ENCODE measurements at regions not wholly inside any gene's neighbourhood (a gene's known extent, or its start where the extent isn't known, plus 50 kb on each side); places are given as distances from the start of the nearest gene placed in this dataset.

DNA sequence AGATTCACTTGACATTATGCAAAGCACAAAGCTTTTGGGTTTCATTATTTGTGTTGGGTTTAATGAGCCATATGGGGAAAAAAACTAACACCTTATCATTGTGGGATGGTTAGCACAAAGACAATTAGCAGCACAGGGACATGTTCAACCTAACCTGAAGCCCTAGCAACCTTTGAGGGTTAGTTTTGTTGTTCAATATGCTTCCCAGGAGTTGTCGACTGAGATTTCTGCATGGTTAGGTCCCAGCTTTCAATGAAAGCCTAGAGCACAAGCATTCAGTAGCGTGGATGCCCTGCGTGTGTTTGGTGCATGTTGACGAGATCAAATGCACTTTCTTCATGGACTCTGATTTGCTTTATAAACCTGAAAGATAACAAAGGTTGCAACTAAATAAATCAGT lies 565.2 kb upstream of the TLE4 start:
- DNase-seq (ENCODE audit: low read depth in 2 of 2, low spot score in 1 of 2), result no peak

DNA sequence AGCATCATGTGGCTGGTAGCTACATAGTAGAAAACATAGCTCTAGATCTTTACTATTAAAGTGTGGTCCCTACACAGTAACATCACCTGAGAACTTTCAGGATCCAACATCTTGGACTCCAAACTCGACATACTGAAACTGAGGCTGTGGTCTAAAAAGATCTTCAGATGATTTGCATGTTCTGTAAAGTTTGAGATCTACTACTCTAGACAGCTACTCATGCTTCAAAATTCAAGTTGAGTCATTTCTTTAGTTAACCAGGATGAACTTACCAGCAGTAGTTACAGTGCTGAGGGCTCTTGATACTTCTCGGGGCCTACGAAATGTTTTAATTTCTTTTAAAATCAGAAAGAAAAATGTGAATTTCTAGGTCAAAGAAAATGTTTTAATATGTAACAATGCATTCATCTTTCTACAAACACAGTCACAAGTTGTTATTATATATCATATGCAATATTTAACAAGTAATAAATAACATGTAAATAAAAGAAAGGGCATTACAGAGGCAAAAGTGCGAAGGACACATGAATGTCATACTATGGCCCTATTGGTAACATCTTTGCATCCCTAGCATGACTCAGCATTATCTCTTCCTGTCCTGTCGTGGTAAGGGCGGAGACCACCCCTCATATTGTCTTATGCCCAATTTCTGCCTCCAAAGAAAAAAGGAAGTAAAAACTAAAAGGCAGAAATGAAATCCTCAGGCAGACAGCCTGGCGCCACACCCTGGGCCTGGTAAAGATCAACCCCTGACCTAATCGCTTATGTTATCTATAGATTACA lies 563.9 kb upstream of the TLE4 start:
- no peak for DNase-seq (ENCODE audit: low read depth in 2 of 2, low spot score in 1 of 2)

DNA sequence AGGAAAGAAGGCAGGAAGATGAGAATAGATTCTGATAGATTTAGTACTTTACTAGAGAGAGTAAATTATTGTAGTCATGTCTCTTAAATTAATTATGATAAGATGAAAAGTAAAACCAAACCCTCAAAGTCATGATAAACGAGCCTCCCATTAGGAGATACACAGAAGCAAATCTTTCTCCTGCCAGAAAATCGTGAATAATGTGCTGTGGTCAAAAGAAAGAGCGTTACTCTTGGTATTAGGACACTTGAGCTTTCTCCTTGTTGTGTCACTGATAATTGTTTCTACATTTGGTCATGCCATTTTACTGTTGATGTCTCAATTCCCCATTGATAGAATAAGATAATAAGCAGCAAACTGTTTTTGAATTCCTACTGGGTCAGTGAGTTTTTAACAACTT lies 562.8 kb upstream of the TLE4 start:
- no peak for DNase-seq (ENCODE audit: low read depth in 2 of 2, low spot score in 1 of 2)

DNA sequence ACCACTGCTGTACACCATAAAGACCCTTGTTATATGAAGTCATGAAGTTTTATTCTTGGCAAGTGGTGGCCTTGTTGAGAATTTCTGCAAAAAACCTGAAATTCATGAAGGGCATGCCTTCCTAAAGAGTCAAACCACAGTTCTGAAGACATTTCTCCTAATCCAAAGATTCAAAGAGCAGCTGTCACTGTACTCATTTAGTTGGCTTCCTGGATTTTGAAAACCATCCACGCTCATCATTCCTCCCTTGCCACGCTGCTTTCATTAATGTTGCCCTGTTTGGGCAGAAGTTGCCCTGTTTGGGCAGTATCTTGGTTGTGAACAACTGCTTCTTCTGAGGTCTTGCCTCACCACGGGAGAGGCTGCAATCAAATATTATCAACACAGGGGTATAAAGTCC lies 560.3 kb upstream of the TLE4 start:
- no peak for DNase-seq (ENCODE audit: low read depth in 2 of 2, low spot score in 1 of 2)

DNA sequence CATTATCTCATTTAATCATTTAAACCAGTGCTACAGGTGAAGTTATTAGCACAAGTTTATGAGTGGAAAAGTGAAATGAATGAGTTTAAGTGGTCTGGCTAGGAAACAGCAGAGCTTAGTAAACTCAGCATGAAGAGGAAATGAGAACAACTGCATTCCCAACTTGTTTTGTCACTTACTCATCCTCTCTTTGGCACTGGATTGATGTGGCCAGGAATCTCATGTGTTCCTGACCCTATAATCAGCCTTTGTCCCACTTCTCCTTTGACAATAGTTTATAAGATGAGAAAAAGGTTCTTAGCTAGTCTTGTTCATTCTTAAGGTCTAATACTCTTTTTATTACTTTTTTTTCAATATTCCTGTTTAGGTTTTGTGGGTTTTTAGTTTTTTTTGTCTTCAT lies 559.2 kb upstream of the TLE4 start:
- DNase-seq (ENCODE audit: low read depth in 2 of 2, low spot score in 1 of 2), result no peak

DNA sequence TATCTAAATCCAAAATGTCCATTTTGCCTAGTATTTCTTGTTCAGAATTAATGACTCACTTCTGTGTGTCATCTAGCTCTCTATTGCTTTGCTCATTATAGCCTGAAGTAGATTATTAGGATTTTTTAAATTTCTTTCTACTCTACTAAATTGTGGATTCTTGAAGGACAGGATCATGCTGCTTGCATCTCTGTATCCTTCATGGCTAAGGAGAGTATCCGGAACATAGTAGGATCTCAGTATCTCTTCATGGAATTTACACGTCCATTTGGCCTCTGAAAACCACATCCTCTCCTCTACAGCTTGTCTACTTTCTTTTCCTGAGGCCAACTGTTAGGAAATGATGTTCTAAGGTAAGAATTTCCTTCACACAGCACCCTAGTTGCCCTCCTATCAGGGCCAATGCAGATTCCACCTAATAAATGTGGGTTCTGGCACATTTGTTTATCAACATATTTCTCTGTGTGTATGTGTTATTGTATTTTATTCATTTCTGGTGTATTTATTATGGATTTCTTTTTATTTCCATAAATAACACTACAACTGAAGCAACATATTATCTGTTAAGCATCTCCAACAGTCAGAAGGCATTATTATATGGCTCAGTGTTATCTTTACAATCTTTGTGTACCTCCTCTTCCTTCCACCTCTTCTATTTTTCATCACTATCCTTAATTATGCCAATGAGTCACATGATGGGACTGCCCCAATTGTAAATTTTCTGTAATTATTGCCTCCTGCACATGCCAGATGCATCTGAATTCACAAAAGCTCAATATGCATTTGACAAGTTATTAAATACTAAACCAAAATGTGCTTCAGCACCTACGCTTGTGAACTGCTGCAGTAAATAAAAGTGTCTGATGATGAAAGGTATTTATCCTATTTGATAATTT lies 557.8 kb upstream of the TLE4 start:
- no peak for DNase-seq (ENCODE audit: low read depth in 2 of 2, low spot score in 1 of 2)

DNA sequence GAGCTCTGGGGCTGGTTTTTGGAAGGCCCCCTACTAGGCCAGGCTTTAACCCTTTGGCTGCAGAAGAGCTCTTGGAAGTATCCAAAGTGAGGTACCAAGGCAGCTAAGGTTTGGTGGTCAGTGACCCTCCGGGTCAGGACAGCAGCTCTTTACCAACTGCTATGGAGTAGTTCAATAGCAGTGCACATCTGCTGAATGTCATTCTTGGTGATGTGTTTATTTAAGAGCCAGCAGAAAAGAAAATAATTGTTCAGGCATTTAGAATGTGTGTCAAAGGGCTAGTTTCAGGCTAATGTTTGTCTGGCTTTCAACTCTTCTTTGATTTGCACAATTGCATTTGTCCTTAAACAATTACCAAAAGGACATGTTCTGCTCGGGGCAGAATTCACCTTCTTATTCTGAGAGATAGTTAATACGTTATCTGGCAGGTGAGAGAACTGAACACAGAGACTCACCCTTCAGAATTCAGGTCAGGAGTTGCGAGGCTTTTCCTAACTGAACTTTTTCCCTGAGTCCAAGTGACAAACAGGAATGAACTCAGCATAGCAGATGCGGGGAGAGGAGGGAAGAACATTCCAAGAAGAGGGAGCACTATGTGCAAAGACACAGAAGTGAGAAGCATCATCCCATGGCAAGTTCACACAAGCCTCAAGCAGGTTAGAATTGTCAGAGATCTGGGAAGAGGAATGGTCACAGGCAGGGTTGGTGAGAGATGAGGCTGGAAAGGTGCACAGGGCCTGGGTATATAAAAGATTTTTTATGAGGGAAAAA lies 556.7 kb upstream of the TLE4 start:
- no peak for DNase-seq (ENCODE audit: low read depth in 2 of 2, low spot score in 1 of 2)

DNA sequence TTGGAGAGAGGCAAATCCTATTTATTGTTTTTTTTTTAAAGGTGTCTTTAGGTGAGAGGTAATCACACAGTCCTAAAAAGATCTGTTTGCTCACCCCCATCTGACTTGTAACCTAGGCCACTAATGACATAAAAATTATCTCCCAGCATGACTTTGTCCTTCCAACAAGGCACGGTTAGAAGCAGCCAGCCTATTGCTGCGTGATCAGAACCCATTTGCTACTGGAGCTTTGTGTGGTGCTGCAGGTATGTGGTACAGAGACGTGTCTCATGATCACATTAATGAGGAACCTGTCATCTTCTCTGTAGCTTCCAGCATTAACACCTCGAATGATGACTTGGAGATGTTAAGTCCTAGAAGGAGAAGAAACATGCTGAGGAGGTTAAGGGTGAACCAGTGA lies 555.8 kb upstream of the TLE4 start:
- DNase-seq (ENCODE audit: low read depth in 2 of 2, low spot score in 1 of 2), result no peak

DNA sequence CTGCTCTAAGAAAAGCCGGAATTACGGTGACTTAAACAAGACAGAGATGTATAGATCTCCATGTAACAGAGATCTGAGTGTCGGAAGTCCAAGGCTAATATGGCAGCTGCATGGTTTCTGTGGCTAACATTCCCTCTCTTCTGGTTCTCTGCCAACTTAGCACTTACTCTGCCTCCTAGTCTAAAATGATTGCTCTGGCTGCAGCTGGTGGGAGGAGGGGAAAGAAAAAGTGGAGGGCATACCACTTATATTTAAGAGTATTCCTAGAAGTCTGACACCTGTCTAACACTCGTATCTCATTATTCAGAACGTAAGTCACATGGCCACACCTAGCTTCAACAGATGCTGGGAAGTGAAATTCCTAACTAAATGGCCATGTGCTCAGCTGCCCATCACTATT lies 551.5 kb upstream of the TLE4 start:
- no peak for DNase-seq (ENCODE audit: low read depth in 2 of 2, low spot score in 1 of 2)

DNA sequence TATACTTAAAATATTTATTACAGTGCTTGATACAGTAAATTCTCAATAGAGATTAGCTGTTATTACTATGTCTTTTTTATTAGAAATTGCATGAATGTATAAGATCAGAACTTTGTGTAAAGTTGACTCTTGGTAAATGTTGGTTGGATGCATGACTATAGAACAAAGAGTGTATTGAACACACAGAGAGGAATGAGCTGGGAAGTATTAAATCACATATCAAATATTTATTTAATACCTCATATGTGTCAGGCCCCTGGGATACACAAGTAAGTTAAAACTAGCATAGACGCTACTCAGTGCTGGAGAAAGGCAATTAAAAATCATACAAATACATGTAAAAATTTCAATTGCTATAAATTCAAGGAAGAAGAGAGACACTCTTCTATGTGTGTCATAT lies 550.7 kb upstream of the TLE4 start:
- DNase-seq (ENCODE audit: low read depth in 2 of 2, low spot score in 1 of 2), result no peak

DNA sequence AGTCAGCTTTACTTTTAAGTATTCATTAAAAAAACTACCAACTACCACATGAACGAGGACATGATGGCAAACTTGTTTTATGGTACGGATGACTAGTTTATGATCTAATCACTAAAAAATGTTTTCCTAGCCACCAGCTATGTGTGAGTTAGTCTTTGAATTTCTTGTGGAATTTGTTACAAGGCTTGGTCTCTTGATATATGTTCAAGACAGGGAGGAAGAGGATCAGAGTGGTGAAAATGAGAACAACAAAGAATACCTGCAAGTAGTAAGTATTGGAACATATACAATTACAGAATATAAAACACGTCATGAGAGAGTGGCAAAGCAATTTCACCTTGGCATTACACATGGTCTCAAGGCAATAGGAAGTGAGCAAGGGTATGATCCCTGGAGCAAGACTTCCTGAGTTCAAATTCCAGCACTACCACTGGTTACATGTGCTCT lies 548.6 kb upstream of the TLE4 start:
- DNase-seq (ENCODE audit: low read depth in 2 of 2, low spot score in 1 of 2), result no peak

DNA sequence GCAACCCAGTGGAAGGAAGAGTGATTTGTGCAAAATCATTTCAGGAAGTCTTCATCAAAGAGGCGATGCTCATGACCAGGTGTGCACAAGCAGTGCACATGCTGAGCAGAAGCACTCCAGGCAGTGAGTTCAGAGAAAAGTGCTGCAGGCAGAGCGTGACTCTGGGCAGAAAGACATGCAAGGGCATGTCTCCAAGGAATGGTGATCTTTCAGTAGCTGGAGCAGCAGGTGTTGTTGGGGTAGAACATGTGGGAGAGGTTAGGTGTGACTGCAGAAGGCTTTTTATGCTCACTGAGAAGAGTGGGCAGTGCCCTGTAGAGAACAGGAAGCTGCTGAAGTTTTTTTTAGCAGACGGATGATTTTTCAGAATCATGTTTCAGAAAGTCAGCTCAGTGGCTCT lies 545.4 kb upstream of the TLE4 start:
- DNase-seq (ENCODE audit: low read depth in 2 of 2, low spot score in 1 of 2), result no peak

DNA sequence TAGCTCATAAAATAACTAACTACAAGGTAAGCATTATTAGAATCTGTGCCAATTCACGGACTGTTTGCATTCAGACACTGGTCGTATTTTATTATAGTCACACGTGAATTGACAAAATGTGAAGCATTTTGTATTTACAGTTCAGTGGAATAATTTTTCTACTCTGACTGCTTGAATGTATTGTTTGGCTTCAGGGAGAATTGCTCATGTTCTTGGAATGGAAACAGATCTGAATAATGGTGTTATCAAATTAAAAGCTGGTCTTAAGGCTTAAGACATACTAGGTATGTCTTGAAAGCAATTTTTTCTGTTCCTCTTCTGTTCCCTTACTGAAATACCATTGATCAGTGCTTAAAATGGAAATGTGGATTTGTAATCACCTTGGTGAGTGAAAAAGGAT lies 543.7 kb upstream of the TLE4 start:
- no peak for DNase-seq (ENCODE audit: low read depth in 2 of 2, low spot score in 1 of 2)

DNA sequence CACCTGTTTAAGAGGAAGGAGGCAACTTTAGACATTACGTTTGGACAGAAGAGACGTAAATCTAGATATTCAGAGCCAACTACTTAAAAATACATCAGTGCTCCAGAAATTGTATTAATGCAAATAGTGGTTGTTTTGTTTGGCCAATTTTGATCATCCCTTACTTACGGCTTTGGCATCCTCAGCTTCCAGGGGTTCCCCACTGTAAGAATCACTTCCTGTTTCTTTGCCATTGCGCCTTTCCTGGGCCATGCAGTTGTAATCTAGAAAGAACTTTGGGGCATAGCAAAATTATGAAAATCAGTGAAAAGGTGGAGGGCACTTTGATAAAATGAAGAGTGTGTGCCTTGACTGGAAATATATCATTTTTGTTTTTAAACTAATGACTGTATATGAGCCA lies 537.2 kb upstream of the TLE4 start:
- DNase-seq (ENCODE audit: low read depth in 2 of 2, low spot score in 1 of 2), result no peak

DNA sequence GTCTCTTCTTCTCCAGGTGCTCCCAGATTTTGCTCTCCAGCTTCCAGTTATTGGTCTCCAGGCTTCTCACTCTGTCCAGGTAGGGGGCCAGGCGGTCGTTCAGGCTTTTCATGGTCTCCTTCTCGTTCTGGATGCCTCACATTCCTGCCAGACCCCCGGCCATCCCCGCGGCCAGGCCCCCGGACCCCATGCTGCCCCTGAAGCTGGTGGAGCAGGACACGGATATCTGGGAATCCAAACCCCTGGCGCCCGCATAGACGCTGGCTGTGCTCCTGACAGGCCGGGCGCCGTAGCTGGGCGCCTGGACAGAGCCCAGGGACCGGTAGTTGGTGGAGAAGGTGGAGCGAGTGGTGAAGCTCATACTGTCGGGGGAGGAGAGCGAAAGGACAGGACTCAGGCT lies 534.4 kb upstream of the TLE4 start:
- DNase-seq (ENCODE audit: low read depth in 2 of 2, low spot score in 1 of 2), result no peak

DNA sequence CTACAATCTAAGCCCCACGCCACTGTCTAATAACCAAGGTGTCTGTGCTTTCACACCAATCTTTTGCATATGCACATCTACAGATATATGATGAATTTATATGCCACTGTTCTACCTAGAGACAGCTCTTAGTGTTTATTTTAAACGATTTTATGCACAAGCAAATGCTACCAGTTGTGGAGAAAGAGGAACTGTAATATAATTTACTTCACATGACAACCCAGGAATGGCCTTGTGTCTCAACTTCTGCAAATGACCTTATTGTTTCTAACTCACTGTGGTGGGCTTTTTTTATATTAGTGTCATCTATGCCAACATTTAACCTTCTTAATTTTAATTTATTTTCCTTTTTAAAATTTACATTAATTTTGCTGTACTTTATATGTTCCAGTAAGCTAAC lies 531.1 kb upstream of the TLE4 start:
- no peak for DNase-seq (ENCODE audit: low read depth in 2 of 2, low spot score in 1 of 2)

DNA sequence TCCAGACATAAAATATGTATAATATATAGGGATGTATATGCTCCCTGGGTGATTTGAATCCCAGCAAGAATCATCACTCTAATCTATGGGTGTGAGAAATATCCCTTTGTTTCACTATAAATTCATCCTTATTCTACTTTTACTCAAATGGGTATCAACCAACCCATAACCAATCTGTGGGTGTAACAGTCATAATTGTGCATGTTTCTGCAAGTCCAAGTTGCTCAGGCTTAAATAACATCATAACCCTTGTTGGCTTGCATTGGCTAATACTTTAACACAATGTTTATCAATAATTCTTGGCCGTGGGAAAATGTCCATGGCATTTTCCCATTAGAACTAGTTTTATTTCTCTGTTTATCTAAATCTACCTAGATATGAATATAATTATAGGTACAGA lies 530.5 kb upstream of the TLE4 start:
- no peak for DNase-seq (ENCODE audit: low read depth in 2 of 2, low spot score in 1 of 2)

DNA sequence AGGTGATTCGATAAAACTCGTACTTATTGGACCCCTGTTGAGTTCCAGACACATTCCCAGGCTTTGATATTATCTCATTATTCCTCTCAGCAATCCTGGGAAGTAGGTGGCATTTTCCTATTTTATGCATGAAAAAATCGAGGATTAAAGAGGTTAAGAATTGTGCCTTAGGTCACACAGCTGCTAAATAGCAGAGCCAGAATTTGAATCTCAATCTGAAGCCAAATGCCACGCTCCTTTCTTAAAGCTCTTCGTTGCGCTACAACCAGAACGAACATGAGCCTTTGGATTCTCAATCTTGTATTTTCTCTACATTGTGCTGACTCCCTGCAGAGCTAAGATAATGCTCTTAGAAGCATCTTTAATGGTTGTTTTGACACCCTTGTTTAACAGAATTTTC lies 527.8 kb upstream of the TLE4 start:
- DNase-seq (ENCODE audit: low read depth in 2 of 2, low spot score in 1 of 2), result no peak

DNA sequence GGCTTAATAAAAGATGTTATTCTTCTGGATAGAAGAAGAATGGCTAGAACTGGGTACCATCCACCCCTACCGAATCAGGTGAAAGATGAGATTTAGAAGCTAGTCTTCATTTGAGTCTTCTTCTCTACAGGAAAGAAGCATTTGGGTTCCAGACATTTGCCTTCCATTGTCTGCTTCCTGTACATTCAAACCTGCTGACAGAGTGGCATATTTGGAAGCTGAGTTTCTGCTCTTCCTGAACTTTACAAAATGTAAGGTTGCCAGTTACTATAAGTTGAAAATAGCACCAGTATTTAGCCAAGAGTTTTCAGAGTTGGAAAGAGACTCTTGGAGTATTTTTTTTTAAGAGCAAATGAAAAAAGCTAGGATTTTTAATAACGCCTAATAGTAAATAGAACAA lies 525.4 kb upstream of the TLE4 start:
- no peak for DNase-seq (ENCODE audit: low read depth in 2 of 2, low spot score in 1 of 2)

DNA sequence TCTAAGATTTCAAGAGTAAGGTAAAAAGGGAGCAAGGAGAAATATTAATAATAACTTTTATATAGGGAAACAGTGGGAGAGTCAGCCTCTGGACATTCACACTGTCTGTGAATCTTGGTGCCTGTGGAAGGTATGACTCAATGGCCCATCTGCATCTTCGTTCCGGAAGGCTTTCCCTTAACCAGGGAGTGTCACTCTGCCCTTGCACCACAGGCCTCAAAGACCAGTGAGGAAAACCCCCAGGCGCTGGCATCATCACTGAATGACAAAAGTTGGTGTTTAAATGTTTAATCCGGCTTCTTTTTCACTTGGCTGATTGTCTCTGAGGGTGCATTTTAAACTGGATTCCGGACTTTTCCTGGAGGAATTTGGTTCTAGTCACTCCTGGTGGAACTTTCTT lies 522.4 kb upstream of the TLE4 start:
- no peak for DNase-seq (ENCODE audit: low read depth in 2 of 2, low spot score in 1 of 2)

DNA sequence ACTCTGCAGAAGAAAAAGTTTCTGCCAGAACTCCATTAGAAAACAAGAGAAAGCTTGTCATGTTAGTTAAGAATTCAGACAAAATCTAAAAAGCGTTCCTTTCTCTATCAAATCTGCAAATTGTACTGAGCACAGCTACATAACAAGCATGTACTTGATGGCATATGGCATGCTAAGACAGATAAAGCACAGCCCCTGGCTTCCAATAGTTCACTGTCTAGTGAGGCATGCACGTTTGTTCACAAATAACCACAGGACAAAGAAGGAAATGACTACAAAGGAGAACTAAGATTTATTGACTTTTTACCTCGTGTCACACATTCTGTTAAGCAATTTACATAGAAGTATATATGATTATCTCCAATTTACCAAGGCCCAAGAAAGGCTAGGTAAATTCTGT lies 518.2 kb upstream of the TLE4 start:
- no peak for DNase-seq (ENCODE audit: low read depth in 2 of 2, low spot score in 1 of 2)

DNA sequence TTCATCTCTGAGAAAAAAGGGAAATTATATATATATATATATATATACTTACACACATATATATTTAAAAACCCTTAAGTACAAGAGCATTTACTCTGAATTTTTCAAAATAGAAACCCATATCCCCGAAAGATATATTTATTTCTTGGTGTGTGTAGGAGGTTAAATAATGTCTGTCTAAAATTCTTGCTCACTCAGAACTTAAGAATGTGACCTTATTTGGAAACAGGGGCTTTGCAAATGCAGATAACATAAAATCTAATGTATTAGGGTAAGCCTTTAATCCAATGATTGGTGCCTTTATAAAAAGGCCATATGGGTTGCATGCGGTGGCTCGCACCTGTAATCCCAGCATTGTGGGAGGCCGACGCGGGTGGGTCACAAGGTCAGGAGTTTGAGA lies 517.3 kb upstream of the TLE4 start:
- DNase-seq (ENCODE audit: low read depth in 2 of 2, low spot score in 1 of 2), result no peak
